Esophagus muscularis mucosa (tissue), 3 donors: ENCODE measurements at regions not wholly inside any gene's neighbourhood (a gene's known extent, or its start where the extent isn't known, plus 50 kb on each side); places are given as distances from the start of the nearest gene placed in this dataset.

Experiments used
- POLR2A ChIP-seq: fragments of 450-650 bp; IDR thresholded peaks from one replicate; pipeline ENCODE4 v1.6.1; 2017; ENCODE audit warnings: antibody characterized with exemption, moderate library complexity, mild to moderate bottlenecking, low read depth
- TF ChIP-seq, protein P1 (sequence below), 3 experiments: fragments of 200-600 bp in 2 of 3; fragments of 450-650 bp in 1 of 3; sonication (generic) in 2 of 3; IDR thresholded peaks; one replicate each; pipeline ENCODE4 v1.5.1; 2017 to 2019; ENCODE audit warnings: antibody characterized with exemption in 3 of 3, mild to moderate bottlenecking in 2 of 3, moderate library complexity in 1 of 3

DNA sequence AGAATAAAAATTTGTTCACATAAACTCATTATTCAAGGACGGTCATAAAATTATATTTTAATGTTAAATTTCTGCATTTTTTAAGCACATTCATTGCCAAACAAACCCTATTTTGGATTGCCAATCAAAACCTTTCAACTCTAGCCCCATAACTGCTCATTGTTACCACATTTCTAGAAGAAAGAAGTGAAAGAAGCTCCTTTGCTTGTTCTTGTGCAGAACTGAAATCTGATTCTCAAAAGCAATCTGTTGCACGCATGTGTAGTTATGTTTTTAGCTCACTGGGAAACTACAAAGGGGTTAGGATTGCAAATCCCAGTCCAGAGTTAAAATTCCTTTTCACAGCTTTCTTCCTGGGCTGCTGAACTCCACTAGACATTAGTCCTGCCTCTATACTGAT is 109.5 kb upstream of the MIR17HG start:
- TF ChIP-seq, protein P1, sequence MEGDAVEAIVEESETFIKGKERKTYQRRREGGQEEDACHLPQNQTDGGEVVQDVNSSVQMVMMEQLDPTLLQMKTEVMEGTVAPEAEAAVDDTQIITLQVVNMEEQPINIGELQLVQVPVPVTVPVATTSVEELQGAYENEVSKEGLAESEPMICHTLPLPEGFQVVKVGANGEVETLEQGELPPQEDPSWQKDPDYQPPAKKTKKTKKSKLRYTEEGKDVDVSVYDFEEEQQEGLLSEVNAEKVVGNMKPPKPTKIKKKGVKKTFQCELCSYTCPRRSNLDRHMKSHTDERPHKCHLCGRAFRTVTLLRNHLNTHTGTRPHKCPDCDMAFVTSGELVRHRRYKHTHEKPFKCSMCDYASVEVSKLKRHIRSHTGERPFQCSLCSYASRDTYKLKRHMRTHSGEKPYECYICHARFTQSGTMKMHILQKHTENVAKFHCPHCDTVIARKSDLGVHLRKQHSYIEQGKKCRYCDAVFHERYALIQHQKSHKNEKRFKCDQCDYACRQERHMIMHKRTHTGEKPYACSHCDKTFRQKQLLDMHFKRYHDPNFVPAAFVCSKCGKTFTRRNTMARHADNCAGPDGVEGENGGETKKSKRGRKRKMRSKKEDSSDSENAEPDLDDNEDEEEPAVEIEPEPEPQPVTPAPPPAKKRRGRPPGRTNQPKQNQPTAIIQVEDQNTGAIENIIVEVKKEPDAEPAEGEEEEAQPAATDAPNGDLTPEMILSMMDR (IDR thresholded peaks at IDR 0.05): no peak
- no peak for TF ChIP-seq POLR2A
